ENCODE measurements at regions not wholly inside any gene's neighbourhood (a gene's known extent, or its start where the extent isn't known, plus 50 kb on each side); places are given as distances from the start of the nearest gene placed in this dataset.

- Histone ChIP-seq H3K79me2 (ENCODE audit: low read depth) (no peaks in the 10 kb centered on the region), H2AFZ (peak overlapping the region; percentile 67), H4K20me1 (ENCODE audit: insufficient read depth) (no peaks in the 10 kb centered on the region), H3K27me3 (ENCODE audit: insufficient read depth, low read depth) (no peaks in the 10 kb centered on the region), H3K27ac (peak overlapping the region; percentile 75), H3K4me3 (no peak overlapping the region), H3K4me2 (peak overlapping the region; percentile 46), H3K9me3 (ENCODE audit: insufficient read depth, low read depth) (peaks cover 7% of the 10 kb centered on the region; the same call in 1 of the 2 replicates), H3K4me1 (replicated peaks; ENCODE audit: insufficient read depth) (peaks cover 27% of the 10 kb centered on the region), H3K36me3 (ENCODE audit: low read depth) (no peaks in the 10 kb centered on the region), H3K9me2 (ENCODE audit: insufficient read depth) (no peaks in the 10 kb centered on the region), H3F3A (ENCODE audit: insufficient read depth, low read depth) (peaks cover 24% of the 10 kb centered on the region)
- DNase-seq: peak; percentile 29 to 86
- BruUV-seq (replicated peaks): no TSS peak
- intact Hi-C loops (cut with micrococcal nuclease; ENCODE audit: unreplicated experiment): loop anchor here (10.0 kb wide), 2 partner anchors 84 to 194 kb away; no protein-coding TSS in a partner anchor
- TF ChIP-seq EZH2 (IDR thresholded peaks at IDR 0.05; ENCODE audit: low read depth) (no peak), CTCF (conservative IDR thresholded peaks at IDR 0.05) (no peak)
- CTCF ChIA-PET: no interaction called here
- POLR2A ChIA-PET (ENCODE audit: unreplicated experiment): no interaction called here
Measured at GRCh38 chr5:56440871-56441740, 208.0 kb upstream of the ANKRD55 start.

DNA sequence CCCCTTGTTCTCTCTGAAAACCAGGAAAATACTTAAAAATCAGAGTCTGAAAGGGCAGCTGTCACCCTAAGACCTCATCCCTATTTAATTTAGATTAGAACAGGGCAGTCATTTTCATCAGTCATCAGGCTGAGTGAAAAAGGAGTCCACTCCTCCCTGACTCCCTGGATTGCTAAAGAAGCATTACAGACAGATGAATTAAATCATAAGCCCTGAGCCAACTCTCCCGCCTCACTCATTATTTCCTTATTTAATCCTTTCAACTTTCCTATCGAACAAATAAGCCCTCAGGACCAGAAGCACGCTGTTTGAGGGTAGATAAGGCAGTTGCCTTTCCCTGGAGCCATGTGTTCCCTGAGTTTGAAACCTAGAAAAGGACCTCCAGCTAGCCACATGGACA is 201.9 kb upstream of the ANKRD55 start:
- Histone ChIP-seq H3K79me2 (ENCODE audit: low read depth) (no peaks in the 10 kb centered on the region), H3F3A (ENCODE audit: insufficient read depth, low read depth) (0 out of 2 replicates have a peak, but pooled peaks cover 3% of the 10 kb centered on the region), H3K27me3 (ENCODE audit: insufficient read depth, low read depth) (no peaks in the 10 kb centered on the region), H2AFZ (no peak overlapping the region), H4K20me1 (ENCODE audit: insufficient read depth) (no peaks in the 10 kb centered on the region), H3K36me3 (ENCODE audit: low read depth) (no peaks in the 10 kb centered on the region), H3K9me2 (ENCODE audit: insufficient read depth) (no peaks in the 10 kb centered on the region), H3K9me3 (ENCODE audit: insufficient read depth, low read depth) (0 out of 2 replicates have a peak, but pooled peaks cover 7% of the 10 kb centered on the region), H3K4me3 (no peak overlapping the region), H3K27ac (no peak overlapping the region), H3K4me1 (replicated peaks; ENCODE audit: insufficient read depth) (0 out of 2 replicates have a peak, but pooled peaks cover 6% of the 10 kb centered on the region), H3K4me2 (no peak overlapping the region)
- BruUV-seq (replicated peaks): no TSS peak
- TF ChIP-seq CTCF (conservative IDR thresholded peaks at IDR 0.05) (no peak), EZH2 (IDR thresholded peaks at IDR 0.05; ENCODE audit: low read depth) (no peak)
- POLR2A ChIA-PET (ENCODE audit: unreplicated experiment): no interaction called here
- CTCF ChIA-PET: no interaction called here
- intact Hi-C loops (cut with micrococcal nuclease; ENCODE audit: unreplicated experiment): no loop called here
- no peak for DNase-seq

- Histone ChIP-seq H3K4me1 (replicated peaks; ENCODE audit: insufficient read depth) (0 out of 2 replicates have a peak, but pooled peaks cover 6% of the 10 kb centered on the region), H3K27ac (no peak overlapping the region), H3K9me3 (ENCODE audit: insufficient read depth, low read depth) (0 out of 2 replicates have a peak, but pooled peaks cover 6% of the 10 kb centered on the region), H3K4me3 (no peak overlapping the region), H2AFZ (no peak overlapping the region), H3K36me3 (ENCODE audit: low read depth) (no peaks in the 10 kb centered on the region), H3K79me2 (ENCODE audit: low read depth) (no peaks in the 10 kb centered on the region), H4K20me1 (ENCODE audit: insufficient read depth) (no peaks in the 10 kb centered on the region), H3K27me3 (ENCODE audit: insufficient read depth, low read depth) (no peaks in the 10 kb centered on the region), H3K9me2 (ENCODE audit: insufficient read depth) (no peaks in the 10 kb centered on the region), H3F3A (ENCODE audit: insufficient read depth, low read depth) (no peaks in the 10 kb centered on the region), H3K4me2 (no peak overlapping the region)
- no peak for TF ChIP-seq EZH2 (IDR thresholded peaks at IDR 0.05; ENCODE audit: low read depth)
- TF ChIP-seq CTCF (conservative IDR thresholded peaks at IDR 0.05): no peak
- DNase-seq: no peak
- intact Hi-C loops (cut with micrococcal nuclease; ENCODE audit: unreplicated experiment): no loop called here
- no TSS peak for BruUV-seq (replicated peaks)
- ChIA-PET CTCF (no interaction called here), POLR2A (ENCODE audit: unreplicated experiment) (interaction anchor here (0.7 kb wide), 1 partner anchor 433 kb away, joined by 10 read pairs; no protein-coding TSS in a partner anchor)
Measured at GRCh38 chr5:56433039-56433617, 200.0 kb upstream of the ANKRD55 start.

All from PC-9 (cell line).